NCI-H2081 (cell line): ENCODE measurements at regions not wholly inside any gene's neighbourhood (a gene's known extent, or its start where the extent isn't known, plus 50 kb on each side); places are given as distances from the start of the nearest gene placed in this dataset.
"Not testable (repeated sequence)": the region's sequence is repeated elsewhere in the genome, so short reads cannot be mapped to it uniquely, and the experiment has no call there.

Experiments used
- DNase-seq, 2 experiments: peaks; one replicate each; lab custom pipeline; 2025; lab: John Stamatoyannopoulos, UW

GRCh38 chr10:2246747-2247146 is 509.4 kb upstream of the ADARB2 start:
- no peak for DNase-seq

DNA sequence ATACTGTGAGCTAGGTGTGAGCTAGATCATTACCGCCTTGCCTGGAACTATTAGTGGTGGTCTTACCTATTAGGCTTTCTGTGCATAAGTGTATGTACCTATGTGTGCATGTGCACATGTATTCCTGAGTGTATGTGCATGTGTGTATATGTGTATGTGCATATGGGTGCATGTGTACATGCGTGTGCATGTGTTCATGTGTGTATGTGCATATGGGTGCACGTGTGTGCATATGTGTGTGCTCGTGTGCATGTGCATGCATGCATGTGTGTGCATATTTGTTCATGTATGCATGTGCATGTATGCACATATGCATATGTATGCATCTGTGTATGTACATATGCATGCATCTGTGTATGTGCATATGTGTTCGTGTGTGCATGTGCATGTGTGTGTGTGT is 508.3 kb upstream of the ADARB2 start:
- DNase-seq: no peak

DNA sequence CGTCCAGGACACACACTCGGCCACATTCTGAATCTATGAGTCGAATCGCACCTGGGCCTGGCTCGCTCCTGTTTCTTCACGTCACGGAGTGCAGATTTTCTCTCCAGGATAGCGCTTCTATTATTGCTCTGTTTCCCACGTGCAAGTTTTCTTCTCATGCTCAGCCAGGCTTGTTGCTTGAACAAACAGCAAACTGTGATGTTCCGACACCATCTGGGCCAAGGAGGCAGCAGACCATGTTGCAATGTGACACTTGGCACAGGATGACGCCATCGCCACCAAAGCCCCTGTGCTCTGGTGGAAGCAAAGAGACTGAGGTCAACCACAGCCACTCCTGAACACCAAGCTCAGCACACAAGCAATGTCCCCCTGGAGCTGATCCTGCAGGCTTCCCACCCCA is 507.1 kb upstream of the ADARB2 start:
- no peak for DNase-seq

DNA sequence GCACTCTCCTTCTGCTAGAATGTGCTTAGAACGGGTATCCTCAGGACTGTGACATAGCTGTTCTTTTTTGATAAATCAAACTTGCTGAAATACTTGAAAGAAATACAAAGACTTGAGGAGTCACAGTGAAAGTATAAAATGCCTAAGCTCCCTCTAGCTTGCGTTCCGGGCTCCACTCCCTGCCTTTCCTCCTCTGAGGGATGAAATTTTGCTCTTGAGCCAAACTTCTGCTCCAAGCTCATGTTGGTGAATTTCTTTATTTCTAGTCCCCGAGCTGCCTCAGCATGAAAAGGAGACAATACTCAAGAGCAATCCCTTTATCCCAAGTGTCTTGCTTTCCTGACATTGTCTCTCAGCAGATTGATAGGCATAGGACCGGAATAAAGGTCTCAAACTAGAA is 499.6 kb upstream of the ADARB2 start:
- DNase-seq: no peak

DNA sequence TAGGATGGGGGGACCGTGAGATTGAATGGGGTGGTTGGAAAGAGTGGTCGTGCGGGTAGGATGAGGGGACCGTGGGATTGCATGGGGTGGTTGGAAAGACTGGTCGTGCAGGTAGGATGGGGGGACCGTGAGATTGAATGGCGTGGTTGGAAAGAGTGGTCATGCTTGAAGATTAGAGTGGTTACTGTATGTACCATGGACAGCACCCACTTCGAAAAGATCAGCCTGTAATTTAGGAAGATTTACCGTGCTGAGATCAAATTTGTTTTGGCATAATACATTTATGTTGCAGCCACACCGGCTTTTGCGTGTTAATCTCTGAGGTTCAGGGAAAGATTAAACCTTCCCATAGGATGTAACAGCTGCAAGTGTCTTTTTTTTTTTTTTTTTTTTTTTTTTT is 495.2 kb upstream of the ADARB2 start:
- DNase-seq: no peak

DNA sequence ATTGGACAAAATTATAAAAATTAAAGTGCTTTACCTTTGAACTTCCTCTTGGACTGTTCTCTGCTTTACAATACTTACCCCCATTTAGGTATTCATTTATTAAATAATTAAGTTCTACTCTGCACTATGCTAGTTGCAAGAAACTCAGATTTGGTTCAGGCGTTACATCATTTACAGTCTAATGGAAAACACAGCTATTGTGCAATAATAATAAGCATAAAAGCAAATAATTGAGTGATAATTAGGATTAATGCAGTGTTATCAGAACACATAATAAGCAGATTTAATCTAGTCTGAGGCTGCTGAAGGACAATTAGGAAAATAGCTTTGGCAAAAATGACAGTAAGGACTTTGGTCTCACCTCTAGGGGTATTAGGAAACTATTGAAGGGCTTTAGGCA is 493.2 kb upstream of the ADARB2 start:
- DNase-seq: no peak

DNA sequence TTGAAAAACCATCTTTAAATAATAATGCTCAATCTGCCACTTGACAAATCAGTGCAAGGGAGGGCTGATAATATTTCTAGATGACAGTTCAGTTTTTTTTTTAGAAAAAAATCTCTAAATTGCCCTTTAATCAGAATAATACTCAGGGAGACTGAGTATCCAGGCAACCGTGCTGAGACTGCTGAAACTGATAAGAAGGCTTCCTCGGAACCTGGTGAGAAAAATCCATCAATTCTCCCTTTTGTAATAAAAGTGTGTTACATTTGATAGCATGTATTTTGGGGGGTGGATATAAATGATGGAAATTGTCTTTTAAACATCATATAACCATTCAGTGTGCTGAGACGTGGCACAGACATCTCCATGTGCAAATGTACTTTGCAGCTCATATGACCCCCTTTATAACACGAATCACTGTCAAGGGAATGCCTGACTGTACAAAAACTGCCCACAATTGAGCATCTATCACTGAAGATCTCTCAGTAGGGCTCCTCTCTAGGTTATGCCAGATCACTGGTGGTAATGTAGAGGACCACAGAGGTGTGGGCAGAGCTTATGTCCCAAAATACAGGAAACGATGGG is 491.1 kb upstream of the ADARB2 start:
- DNase-seq: no peak

GRCh38 chr10:2225609-2226008 is 488.3 kb upstream of the ADARB2 start:
- no peak for DNase-seq

GRCh38 chr10:2223548-2224320 is 486.4 kb upstream of the ADARB2 start:
- no peak for DNase-seq

- no peak for DNase-seq
Observed at GRCh38 chr10:2222631-2223030, 485.3 kb upstream of the ADARB2 start.

GRCh38 chr10:2214805-2215204 is 477.5 kb upstream of the ADARB2 start:
- DNase-seq: no peak

- no peak for DNase-seq
Observed at GRCh38 chr10:2214092-2214491, 476.8 kb upstream of the ADARB2 start.

GRCh38 chr10:2212244-2212834 is 475.0 kb upstream of the ADARB2 start:
- no peak for DNase-seq

DNA sequence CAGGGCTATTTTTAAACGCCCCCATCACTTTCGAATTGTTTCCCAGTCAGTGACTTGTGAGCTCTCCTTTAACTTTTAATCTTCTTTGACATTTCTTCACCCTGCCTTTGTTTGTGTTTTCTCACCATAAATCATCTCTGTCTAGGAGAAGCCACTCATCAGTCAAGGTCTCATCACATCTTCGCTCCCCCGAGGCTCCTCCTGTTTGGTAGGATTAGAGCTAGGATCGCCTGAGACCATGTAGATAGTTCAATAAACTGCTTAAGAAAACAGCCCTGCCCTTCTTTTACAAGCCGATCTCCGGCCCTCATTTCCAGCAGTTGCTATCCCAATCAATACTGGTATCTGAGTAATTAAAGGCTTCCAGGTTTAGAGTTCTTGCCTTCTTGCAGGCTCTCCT is 472.8 kb upstream of the ADARB2 start:
- no peak for DNase-seq

DNA sequence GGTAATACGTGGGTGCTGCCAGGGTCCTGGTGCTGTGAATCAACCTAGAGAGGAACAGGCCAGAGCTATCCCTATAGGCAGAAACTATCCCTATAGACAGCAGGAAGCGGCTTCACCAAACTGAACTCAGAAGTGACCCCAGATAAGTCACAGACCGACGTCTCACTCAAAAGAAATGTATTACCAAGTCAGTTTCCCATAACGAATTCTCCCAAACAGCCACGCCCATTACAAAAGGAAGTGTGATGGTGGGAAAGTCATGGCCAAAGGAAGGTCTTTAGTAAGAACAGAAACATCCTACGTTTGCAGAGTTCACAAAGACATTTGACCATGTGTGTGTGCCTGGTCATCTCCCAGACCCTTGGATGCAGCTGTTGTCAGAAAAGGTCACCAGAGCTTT is 470.8 kb upstream of the ADARB2 start:
- no peak for DNase-seq

DNA sequence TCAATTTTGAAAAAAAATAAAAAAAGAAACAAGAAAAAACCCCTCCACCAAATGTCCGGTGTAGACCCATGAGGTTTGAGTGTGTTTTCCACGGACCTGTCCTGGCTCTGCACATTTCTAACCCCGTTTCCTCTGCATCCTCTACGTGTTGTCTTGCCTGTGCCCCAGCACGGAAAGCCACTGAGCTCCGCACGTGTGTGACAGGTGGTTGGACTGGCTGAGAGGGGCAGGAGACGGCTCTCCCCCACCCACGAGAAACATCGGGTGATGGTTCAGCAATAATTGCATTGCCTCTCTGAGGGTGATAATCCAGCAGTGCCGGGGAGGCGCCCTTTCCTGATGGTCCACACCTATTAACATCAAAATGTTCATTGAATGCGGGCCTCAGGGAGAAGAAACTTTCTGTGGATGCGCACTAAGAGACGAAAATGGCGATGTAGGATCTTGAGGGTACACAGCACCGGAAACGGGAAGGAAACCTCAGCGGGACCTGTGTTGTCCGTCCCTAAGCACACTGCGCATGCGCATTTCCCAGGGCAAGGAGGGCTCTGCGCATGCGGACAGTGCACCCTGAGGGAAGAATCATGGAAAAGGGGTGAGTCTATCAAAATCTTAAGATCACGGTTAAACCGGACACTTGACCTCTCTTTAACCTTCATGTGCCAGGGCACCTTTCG is 470.1 kb upstream of the ADARB2 start:
- no peak for DNase-seq

GRCh38 chr10:2205406-2205805 is 468.1 kb upstream of the ADARB2 start:
- DNase-seq: no peak

DNA sequence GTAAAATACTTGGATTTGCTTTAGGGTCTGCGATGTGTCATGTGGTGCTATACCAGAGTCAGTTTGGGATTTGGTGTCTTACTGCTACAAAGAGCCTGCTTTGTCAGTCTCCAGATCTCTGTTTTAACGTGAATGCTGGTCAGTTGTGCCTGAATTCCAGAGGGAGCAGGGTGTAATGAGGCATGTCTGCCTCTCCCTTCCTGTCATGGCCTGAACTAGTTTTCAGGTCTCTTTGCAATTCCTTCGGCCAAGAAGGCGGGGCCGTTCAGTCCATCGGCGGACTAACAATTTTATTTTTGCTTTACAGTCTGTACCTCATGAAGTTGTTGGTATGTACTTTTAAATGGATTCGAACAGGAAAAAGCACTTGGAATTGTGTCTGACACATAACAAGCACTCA is 465.1 kb upstream of the ADARB2 start:
- no peak for DNase-seq

DNA sequence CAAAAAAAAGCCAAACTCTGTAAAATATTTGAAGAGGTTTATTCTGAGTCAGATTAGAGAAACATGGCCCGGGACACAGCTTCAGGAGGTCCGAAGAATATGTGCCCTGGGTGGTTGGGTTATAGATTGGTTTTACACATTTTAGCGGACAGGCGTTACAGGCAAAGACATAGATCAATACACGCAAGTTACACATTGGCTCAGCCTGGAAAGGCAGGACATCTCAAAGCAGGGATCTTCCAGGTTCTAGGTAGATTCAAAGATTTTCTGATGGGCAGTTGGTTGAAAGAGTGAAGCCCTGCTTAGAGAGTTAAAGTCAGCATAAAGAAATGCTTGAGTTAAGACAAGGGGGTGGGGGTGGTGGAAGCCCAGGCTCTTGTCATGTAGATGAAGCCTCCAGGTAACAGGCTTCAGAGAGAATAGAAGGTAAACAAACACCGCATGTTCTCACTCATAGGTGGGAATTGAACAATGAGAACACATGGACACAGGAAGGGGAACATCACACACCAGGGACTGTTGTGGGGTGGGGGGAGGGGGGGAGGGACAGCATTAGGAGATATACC is 464.3 kb upstream of the ADARB2 start:
- DNase-seq: no peak

DNA sequence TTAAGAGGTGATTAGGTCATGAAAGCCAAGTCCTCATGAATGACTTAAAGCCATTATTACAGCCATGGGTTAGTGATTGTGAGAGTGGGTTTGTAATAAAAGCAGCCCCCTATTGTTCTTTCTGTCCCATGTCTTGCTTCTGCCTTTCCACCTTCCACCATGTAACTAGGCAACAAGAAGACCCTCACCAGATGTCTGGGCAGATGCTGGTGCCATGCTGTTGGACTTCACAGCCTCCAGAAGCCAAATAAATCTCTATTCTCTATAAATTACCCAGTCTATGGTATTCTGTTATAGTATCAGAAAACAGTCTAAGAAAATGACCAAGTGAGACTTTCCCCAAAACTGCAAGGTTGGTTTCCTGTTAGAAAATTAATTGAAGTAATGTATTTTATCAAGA is 460.3 kb upstream of the ADARB2 start:
- no peak for DNase-seq

DNA sequence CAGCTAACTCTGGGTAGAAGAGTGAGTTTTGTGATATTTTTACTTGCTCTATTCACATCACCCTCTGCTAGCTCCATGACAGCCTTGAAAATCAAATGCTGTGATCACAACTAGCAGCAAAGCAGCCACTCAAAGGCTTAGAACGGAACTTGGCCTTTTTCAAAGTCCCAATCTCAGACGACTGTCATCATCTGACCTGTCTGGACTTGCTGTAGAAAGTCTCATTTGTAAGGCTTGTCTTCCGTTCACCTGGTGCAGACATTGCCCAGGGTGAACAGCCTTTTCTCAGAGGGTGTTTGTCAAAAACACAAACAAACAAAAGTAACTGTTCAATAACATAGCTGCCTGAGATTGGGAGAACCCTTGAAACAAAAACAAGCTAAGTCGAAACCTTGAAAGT is 458.9 kb upstream of the ADARB2 start:
- DNase-seq: no peak

DNA sequence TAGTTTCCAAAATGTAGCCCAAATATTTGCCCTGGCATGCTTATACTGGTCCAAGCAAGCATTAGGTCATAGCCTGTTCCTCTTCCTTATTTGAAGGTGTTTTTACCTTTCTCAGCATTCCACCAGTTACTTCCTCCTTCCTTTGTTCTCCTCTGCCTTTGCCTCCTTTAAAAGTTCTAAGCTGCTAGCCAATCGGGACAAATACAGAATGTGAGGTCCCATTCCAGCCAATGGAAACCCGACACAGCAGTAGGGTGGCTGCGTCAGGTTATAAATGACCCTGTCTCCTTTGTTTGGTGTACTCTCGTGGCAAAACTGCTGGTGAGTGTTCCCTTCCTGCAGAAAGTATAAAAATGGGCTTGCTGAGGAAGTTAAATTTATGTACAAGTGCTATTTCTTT is 452.0 kb upstream of the ADARB2 start:
- not testable (repeated sequence) for DNase-seq

DNA sequence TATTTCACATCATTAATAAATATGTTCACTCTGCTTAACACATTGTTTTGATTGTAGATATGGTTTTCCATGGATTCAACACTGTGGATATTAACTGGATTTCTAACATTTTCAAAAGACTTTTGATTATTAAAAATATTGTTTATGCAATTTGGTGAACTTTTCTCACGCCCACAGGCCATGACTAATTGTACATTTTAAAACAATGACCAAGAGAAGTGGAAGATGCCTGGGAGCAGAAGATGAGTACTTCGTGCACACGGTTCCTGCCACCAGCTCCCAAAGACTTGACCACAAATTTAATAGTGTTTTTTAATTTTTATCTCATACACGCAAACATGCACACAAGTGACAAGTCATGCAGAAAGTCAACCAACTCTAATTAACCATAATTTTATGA is 451.0 kb upstream of the ADARB2 start:
- no peak for DNase-seq
